ENCODE measurements at regions not wholly inside any gene's neighbourhood (a gene's known extent, or its start where the extent isn't known, plus 50 kb on each side); places are given as distances from the start of the nearest gene placed in this dataset.

DNA sequence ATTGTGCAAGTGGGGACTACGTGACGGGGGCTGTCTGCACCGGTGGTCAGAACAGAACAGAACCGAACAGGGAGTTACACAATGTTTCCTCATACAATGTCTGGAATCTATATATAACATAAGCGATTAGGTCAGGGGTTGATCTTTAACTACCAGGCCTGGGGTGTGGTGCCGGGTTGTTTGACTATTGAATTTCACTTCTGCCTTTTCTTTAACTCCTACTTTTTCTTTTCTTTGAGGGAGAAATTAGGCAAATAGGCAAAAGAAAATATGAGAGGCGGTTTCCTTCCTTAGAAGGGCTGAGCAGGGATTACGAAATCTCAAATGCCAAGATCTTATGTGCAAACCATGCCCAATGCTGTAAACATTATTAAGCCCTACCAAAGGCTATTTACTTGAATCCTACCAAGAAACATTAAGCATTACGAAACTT, 140.3 kb downstream of the SLC38A6 start:
- Histone ChIP-seq H3K27me3 (ENCODE audit: control insufficient read depth, insufficient read depth, low read length) (no peaks in the 10 kb centered on the region), H3K36me3 (ENCODE audit: control insufficient read depth, insufficient read depth, low read length) (no peaks in the 10 kb centered on the region), H3K4me1 (ENCODE audit: control insufficient read depth, insufficient read depth, low read length) (no peaks in the 10 kb centered on the region), H3K9ac (ENCODE audit: low read length) (no peak overlapping the region), H3K27ac (ENCODE audit: low read depth, low read length) (no peak overlapping the region), H3K4me3 (ENCODE audit: low read length) (no peak overlapping the region)

DNA sequence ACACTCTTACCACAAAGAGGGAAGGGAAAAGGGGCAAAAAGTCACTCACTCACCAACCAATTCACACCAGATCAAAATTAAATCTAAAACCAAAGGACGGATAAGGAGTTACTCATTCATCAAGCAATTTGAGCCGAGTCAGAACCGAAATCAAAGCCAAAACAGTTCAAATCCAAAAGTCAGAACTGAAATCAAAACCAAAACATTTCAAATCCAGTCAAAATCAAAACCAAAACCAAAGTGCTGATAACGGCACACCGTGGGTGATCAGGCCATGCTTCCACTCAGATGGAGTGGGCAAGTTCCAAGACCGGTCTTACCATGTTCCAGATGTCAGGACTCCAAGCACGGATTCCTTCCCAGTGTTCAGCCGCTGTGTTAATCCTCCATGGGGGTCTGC, 139.5 kb downstream of the SLC38A6 start:
- H3K9ac ChIP-seq (ENCODE audit: low read length): no peak overlapping the region
- H3K27me3 ChIP-seq (ENCODE audit: control insufficient read depth, insufficient read depth, low read length): no peaks in the 10 kb centered on the region
- H3K36me3 ChIP-seq (ENCODE audit: control insufficient read depth, insufficient read depth, low read length): no peaks in the 10 kb centered on the region
- no peak overlapping the region for H3K27ac ChIP-seq (ENCODE audit: low read depth, low read length)
- H3K4me1 ChIP-seq (ENCODE audit: control insufficient read depth, insufficient read depth, low read length): no peaks in the 10 kb centered on the region
- no peak overlapping the region for H3K4me3 ChIP-seq (ENCODE audit: low read length)

DNA sequence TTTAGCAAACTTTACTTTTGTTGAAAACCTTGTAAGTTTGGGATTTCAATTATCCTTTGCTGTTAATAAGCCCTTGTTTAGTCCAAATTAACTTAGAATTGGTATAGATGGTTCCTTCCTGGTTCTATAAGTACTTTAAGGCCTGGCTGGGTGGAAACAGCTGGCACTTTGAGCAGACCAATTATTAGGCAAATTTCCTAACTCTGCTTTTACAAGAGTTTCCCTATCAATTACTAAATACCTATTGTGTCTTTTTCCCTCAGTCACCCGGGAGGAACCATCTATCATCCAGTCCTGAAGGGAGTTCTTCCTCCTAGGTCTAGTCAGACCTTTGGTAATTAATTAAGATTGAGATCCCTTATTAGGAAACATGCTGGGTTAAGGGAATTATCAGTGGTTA, 138.0 kb downstream of the SLC38A6 start:
- no peaks in the 10 kb centered on the region for H3K36me3 ChIP-seq (ENCODE audit: control insufficient read depth, insufficient read depth, low read length)
- no peaks in the 10 kb centered on the region for H3K27me3 ChIP-seq (ENCODE audit: control insufficient read depth, insufficient read depth, low read length)
- no peak overlapping the region for H3K4me3 ChIP-seq (ENCODE audit: low read length)
- H3K9ac ChIP-seq (ENCODE audit: low read length): no peak overlapping the region
- no peaks in the 10 kb centered on the region for H3K4me1 ChIP-seq (ENCODE audit: control insufficient read depth, insufficient read depth, low read length)
- no peak overlapping the region for H3K27ac ChIP-seq (ENCODE audit: low read depth, low read length)

GRCh38 chr14:61116369-61116768, 135.3 kb downstream of the SLC38A6 start:
- Histone ChIP-seq H3K4me3 (ENCODE audit: low read length) (no peak overlapping the region), H3K27me3 (ENCODE audit: control insufficient read depth, insufficient read depth, low read length) (no peaks in the 10 kb centered on the region), H3K36me3 (ENCODE audit: control insufficient read depth, insufficient read depth, low read length) (no peaks in the 10 kb centered on the region), H3K27ac (ENCODE audit: low read depth, low read length) (no peak overlapping the region), H3K9ac (ENCODE audit: low read length) (no peak overlapping the region), H3K4me1 (ENCODE audit: control insufficient read depth, insufficient read depth, low read length) (no peaks in the 10 kb centered on the region)

GRCh38 chr14:61113561-61114225, 132.6 kb downstream of the SLC38A6 start:
- Histone ChIP-seq H3K27me3 (ENCODE audit: control insufficient read depth, insufficient read depth, low read length) (no peaks in the 10 kb centered on the region), H3K4me3 (ENCODE audit: low read length) (no peak overlapping the region), H3K4me1 (ENCODE audit: control insufficient read depth, insufficient read depth, low read length) (no peaks in the 10 kb centered on the region), H3K9ac (ENCODE audit: low read length) (no peak overlapping the region), H3K27ac (ENCODE audit: low read depth, low read length) (no peak overlapping the region), H3K36me3 (ENCODE audit: control insufficient read depth, insufficient read depth, low read length) (no peaks in the 10 kb centered on the region)

- Histone ChIP-seq H3K9ac (ENCODE audit: low read length) (no peak overlapping the region), H3K4me1 (ENCODE audit: control insufficient read depth, insufficient read depth, low read length) (no peaks in the 10 kb centered on the region), H3K36me3 (ENCODE audit: control insufficient read depth, insufficient read depth, low read length) (no peaks in the 10 kb centered on the region), H3K27me3 (ENCODE audit: control insufficient read depth, insufficient read depth, low read length) (no peaks in the 10 kb centered on the region), H3K4me3 (ENCODE audit: low read length) (no peak overlapping the region), H3K27ac (ENCODE audit: low read depth, low read length) (no peak overlapping the region)
Measured at GRCh38 chr14:61112506-61112905, 131.5 kb downstream of the SLC38A6 start.

DNA sequence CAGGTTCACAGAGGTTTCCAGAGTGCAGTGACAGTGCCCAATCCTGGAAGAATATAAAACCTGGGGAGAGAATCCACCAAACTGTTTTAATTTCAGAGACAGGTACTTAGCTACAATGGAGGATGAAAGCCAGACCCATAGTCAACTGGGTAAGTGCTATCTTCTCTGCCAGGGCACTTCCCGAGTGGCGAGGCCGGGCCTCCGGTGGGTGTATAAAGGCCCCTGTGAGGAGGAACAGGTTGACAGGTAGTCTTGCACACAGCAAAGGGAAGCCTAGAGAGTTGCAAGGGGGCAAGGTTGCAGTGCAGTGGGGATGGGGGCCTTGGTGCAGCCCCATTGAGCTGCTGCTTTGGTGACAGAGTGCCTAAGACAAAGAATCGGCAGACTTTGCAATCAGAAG, 130.7 kb downstream of the SLC38A6 start:
- no peaks in the 10 kb centered on the region for H3K27me3 ChIP-seq (ENCODE audit: control insufficient read depth, insufficient read depth, low read length)
- no peak overlapping the region for H3K4me3 ChIP-seq (ENCODE audit: low read length)
- H3K27ac ChIP-seq (ENCODE audit: low read depth, low read length): no peak overlapping the region
- H3K9ac ChIP-seq (ENCODE audit: low read length): no peak overlapping the region
- H3K4me1 ChIP-seq (ENCODE audit: control insufficient read depth, insufficient read depth, low read length): no peaks in the 10 kb centered on the region
- no peaks in the 10 kb centered on the region for H3K36me3 ChIP-seq (ENCODE audit: control insufficient read depth, insufficient read depth, low read length)

- Histone ChIP-seq H3K4me3 (ENCODE audit: low read length) (no peak overlapping the region), H3K27ac (ENCODE audit: low read depth, low read length) (no peak overlapping the region), H3K27me3 (ENCODE audit: control insufficient read depth, insufficient read depth, low read length) (no peaks in the 10 kb centered on the region), H3K4me1 (ENCODE audit: control insufficient read depth, insufficient read depth, low read length) (no peaks in the 10 kb centered on the region), H3K9ac (ENCODE audit: low read length) (no peak overlapping the region), H3K36me3 (ENCODE audit: control insufficient read depth, insufficient read depth, low read length) (no peaks in the 10 kb centered on the region)
Measured at GRCh38 chr14:61111209-61111665, 130.2 kb downstream of the SLC38A6 start.

- no peak overlapping the region for H3K4me3 ChIP-seq (ENCODE audit: low read length)
- no peaks in the 10 kb centered on the region for H3K36me3 ChIP-seq (ENCODE audit: control insufficient read depth, insufficient read depth, low read length)
- no peak overlapping the region for H3K27ac ChIP-seq (ENCODE audit: low read depth, low read length)
- no peak overlapping the region for H3K9ac ChIP-seq (ENCODE audit: low read length)
- H3K4me1 ChIP-seq (ENCODE audit: control insufficient read depth, insufficient read depth, low read length): no peaks in the 10 kb centered on the region
- H3K27me3 ChIP-seq (ENCODE audit: control insufficient read depth, insufficient read depth, low read length): no peaks in the 10 kb centered on the region
Measured at GRCh38 chr14:61110316-61111082, 129.5 kb downstream of the SLC38A6 start.

DNA sequence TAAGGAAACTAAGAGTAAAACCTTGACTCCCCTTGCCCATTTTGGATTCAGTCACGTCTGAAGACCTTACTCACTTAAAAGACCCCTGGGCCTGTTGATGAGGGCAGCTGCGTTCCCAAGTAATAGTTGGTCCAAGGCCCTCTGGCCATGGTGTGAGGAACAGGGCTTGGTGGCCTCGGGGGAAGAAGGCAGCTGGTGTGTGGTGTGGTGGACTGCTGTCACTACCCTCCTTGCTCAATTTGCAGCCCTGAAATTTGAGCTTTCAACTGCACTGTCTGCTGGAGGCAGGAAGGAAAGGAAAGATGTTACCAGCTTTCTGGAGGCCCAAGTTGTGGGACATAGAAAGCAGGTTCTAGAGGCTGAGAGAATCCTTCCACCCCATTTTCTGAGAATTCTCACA, 128.2 kb downstream of the SLC38A6 start:
- H3K36me3 ChIP-seq (ENCODE audit: control insufficient read depth, insufficient read depth, low read length): no peaks in the 10 kb centered on the region
- H3K4me1 ChIP-seq (ENCODE audit: control insufficient read depth, insufficient read depth, low read length): peaks cover 2% of the 10 kb centered on the region
- H3K4me3 ChIP-seq (ENCODE audit: low read length): no peak overlapping the region
- no peaks in the 10 kb centered on the region for H3K27me3 ChIP-seq (ENCODE audit: control insufficient read depth, insufficient read depth, low read length)
- H3K27ac ChIP-seq (ENCODE audit: low read depth, low read length): no peak overlapping the region
- H3K9ac ChIP-seq (ENCODE audit: low read length): no peak overlapping the region

- Histone ChIP-seq H3K27me3 (ENCODE audit: control insufficient read depth, insufficient read depth, low read length) (no peaks in the 10 kb centered on the region), H3K9ac (ENCODE audit: low read length) (no peak overlapping the region), H3K36me3 (ENCODE audit: control insufficient read depth, insufficient read depth, low read length) (no peaks in the 10 kb centered on the region), H3K4me1 (ENCODE audit: control insufficient read depth, insufficient read depth, low read length) (peaks cover 6% of the 10 kb centered on the region), H3K27ac (ENCODE audit: low read depth, low read length) (no peak overlapping the region), H3K4me3 (ENCODE audit: low read length) (no peak overlapping the region)
Measured at GRCh38 chr14:61108496-61109141, 127.6 kb downstream of the SLC38A6 start.

- no peaks in the 10 kb centered on the region for H3K27me3 ChIP-seq (ENCODE audit: control insufficient read depth, insufficient read depth, low read length)
- no peak overlapping the region for H3K27ac ChIP-seq (ENCODE audit: low read depth, low read length)
- peaks cover 10% of the 10 kb centered on the region for H3K4me1 ChIP-seq (ENCODE audit: control insufficient read depth, insufficient read depth, low read length)
- H3K36me3 ChIP-seq (ENCODE audit: control insufficient read depth, insufficient read depth, low read length): no peaks in the 10 kb centered on the region
- H3K4me3 ChIP-seq (ENCODE audit: low read length): no peak overlapping the region
- no peak overlapping the region for H3K9ac ChIP-seq (ENCODE audit: low read length)
Measured at GRCh38 chr14:61107869-61108493, 126.9 kb downstream of the SLC38A6 start.
